NCI-H1694 (cell line): ENCODE measurements at regions not wholly inside any gene's neighbourhood (a gene's known extent, or its start where the extent isn't known, plus 50 kb on each side); places are given as distances from the start of the nearest gene placed in this dataset.
"Not testable (repeated sequence)": the region's sequence is repeated elsewhere in the genome, so short reads cannot be mapped to it uniquely, and the experiment has no call there.

Experiments
- DNase-seq: peaks from one replicate; lab custom pipeline; 2025; lab: John Stamatoyannopoulos, UW

DNA sequence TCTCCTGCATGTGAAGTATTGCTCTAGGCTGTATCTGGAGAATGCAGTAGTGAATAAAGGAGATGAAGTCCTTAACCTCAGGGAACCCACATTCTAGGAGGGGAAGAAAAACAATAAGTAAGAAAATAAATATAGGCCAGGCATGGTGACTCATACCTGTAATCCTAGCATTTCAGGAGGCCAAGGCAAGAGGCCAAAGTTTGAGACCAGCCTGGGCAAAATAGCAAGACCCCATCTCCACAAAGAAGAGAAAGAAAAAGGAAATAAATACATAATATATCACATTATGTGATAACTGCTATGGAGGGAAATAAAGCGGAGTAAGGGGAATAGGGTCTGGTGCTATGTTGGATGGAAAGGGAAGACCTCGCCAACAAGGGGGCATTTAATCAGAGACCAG, 94.0 kb downstream of the QRSL1 start:
- DNase-seq = not testable (repeated sequence)

DNA sequence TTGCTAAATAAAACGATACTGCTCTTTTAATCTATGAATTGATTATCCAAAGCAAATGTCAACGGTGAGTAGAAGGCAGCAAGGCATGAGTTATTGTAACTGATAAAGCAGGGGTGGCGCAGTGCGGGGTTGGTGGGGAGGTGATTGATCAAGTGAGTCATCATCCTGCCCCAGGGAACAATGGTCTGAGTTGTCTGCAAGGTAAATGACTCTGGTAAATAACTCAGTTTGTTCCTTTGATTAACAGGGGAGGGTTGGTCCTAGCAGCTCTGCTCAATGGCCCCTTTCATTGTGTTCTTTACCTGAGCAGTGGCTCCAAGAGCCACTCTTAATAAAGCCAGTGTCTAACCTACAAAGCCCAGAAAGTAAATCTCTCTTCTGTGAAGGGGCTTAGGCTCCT, 91.8 kb downstream of the QRSL1 start:
- not testable (repeated sequence) for DNase-seq
